Fibroblast of lung (primary cell): ENCODE measurements at regions not wholly inside any gene's neighbourhood (a gene's known extent, or its start where the extent isn't known, plus 50 kb on each side); places are given as distances from the start of the nearest gene placed in this dataset.

Source experiments
- CTCF ChIP-seq, 2 donors: IDR thresholded peaks in 1 of 2; conservative IDR thresholded peaks in 1 of 2; 1 replicate in 1 of 2; 2 replicates in 1 of 2; pipeline ENCODE4 v1.5.1; 2011 to 2012; ENCODE audit warnings: low read length in 2 of 2, control low read depth in 1 of 2, inconsistent platforms in 1 of 2, low read depth in 1 of 2, mild to moderate bottlenecking in 1 of 2
- EZH2 ChIP-seq: IDR thresholded peaks from 2 replicates; pipeline ENCODE4 v1.5.1; 2012; ENCODE audit warnings: low read length, control low read depth, mild to moderate bottlenecking; ENCODE audit errors: missing control alignments

GRCh38 chr1:36561361-36561724 lies 78.6 kb upstream of the CSF3R start:
- TF ChIP-seq EZH2 (no peak), CTCF (conservative IDR thresholded peaks at IDR 0.05 in 1 of 2, IDR thresholded peaks at IDR 0.05 in 1 of 2; ENCODE audit: low read depth in 1 of 2, low read length in 2 of 2) (no peak)
